Kidney epithelial cell (primary cell): ENCODE measurements at regions not wholly inside any gene's neighbourhood (a gene's known extent, or its start where the extent isn't known, plus 50 kb on each side); places are given as distances from the start of the nearest gene placed in this dataset.
"Not testable (repeated sequence)": the region's sequence is repeated elsewhere in the genome, so short reads cannot be mapped to it uniquely, and the experiment has no call there.

ENCODE experiments used
- DNase-seq: peaks from one replicate; pipeline ENCODE4 v3.0.0-alpha.2; 2010; ENCODE audit warnings: low read depth
- H3K27me3 ChIP-seq: 2 replicates; pipeline ENCODE4 v1.6.0; 2011; ENCODE audit warnings: low read length; ENCODE audit not compliant: control insufficient read depth, insufficient read depth
- H3K36me3 ChIP-seq: 2 replicates; pipeline ENCODE4 v1.5.1; 2011; ENCODE audit warnings: low read length; ENCODE audit not compliant: control insufficient read depth, insufficient read depth
- H3K4me3 ChIP-seq: 2 replicates; pipeline ENCODE4 v1.5.1; 2011; ENCODE audit warnings: low read depth, mild to moderate bottlenecking, control low read depth, low read length
- TF ChIP-seq, protein P1 (sequence below): IDR thresholded peaks from 2 replicates; pipeline ENCODE4 v1.5.1; 2011; ENCODE audit warnings: mild to moderate bottlenecking, moderate library complexity, low read length, control low read depth, inconsistent platforms; ENCODE audit not compliant: insufficient read depth, poor library complexity, severe bottlenecking

DNA sequence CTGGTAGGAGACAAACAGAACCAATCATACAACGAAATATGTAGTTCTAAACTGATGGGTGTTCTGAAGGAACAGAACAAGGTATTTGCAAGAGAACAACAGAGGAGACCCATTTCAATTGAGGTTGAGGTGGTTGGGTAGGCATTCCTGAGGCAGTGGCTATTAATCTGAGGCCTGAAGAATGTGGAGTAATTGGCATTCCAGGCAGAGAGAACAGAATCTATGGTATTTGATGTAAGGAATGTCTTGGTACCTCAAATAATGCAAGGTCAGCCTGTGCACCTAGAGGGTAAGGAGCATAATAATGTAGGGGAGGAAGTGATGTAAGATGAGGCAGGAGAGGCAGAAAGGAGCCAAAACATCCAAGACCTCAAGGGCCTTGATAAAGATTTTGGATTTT, 109.5 kb upstream of the TEX13C start:
- no peak overlapping the region for H3K4me3 ChIP-seq
- no peaks in the 10 kb centered on the region for H3K27me3 ChIP-seq
- TF ChIP-seq, protein P1, sequence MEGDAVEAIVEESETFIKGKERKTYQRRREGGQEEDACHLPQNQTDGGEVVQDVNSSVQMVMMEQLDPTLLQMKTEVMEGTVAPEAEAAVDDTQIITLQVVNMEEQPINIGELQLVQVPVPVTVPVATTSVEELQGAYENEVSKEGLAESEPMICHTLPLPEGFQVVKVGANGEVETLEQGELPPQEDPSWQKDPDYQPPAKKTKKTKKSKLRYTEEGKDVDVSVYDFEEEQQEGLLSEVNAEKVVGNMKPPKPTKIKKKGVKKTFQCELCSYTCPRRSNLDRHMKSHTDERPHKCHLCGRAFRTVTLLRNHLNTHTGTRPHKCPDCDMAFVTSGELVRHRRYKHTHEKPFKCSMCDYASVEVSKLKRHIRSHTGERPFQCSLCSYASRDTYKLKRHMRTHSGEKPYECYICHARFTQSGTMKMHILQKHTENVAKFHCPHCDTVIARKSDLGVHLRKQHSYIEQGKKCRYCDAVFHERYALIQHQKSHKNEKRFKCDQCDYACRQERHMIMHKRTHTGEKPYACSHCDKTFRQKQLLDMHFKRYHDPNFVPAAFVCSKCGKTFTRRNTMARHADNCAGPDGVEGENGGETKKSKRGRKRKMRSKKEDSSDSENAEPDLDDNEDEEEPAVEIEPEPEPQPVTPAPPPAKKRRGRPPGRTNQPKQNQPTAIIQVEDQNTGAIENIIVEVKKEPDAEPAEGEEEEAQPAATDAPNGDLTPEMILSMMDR: no peak
- DNase-seq: no peak
- no peaks in the 10 kb centered on the region for H3K36me3 ChIP-seq

DNA sequence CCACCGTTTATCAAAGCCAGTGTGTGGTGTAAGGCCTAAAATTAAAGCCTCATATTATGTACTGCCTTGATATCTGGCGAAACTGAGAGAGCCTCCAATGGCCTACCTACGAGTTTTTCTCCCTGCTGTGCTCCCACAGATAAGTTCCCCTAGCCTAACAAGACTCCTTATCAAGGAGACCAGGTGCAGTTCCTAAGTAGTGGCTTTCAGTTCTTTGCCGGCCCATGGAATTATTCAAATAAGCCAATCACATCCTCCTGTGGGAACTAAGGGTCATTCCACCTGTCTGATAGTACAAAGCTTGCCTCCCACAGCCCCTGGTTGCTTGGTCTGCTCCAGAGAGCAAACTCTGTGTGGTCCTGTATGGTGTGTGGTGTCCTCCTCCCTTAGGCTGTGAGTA, 99.8 kb upstream of the TEX13C start:
- TF ChIP-seq, protein P1: no peak
- no peak for DNase-seq
- H3K27me3 ChIP-seq: no peaks in the 10 kb centered on the region
- no peaks in the 10 kb centered on the region for H3K36me3 ChIP-seq
- H3K4me3 ChIP-seq: no peak overlapping the region

DNA sequence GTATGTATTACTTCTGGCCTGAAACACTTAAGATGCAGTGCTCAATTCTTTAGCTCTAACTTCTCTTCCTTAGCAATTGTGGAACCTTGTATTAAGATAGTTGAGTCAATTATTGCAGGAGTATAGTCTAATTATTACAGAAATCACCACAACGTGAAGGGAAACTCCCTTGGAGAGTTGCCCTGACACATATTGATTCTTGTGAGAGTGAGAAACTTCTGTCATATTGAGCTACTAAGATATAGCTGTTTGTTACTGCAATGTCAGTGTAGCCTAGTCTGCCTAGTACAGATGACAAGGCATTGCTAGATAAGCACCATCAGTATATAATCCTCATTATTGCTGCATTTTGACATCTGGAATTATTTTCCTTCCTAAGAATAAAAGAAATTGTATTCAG, 82.7 kb upstream of the TEX13C start:
- Histone ChIP-seq H3K36me3 (no peaks in the 10 kb centered on the region), H3K4me3 (no peak overlapping the region), H3K27me3 (no peaks in the 10 kb centered on the region)
- TF ChIP-seq, protein P1: no peak
- no peak for DNase-seq

DNA sequence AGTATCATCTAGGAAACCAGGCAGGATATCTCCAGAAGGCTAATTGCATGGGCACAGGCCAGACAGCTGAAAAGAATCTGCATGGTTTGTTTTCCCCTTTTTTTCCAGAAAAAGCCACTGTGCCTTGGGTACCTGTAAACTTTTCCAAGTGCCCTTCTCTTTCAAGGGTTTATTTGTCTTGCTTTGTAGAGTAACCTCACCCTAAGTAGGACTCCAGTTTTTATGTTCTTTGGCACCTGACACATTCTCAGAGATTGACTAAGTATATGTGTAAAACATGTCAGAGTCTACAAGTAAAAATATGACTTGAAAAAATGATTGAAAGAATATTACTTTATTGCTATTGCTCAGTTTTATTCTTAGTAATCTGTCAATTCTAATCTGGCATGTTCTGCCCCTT, 70.7 kb upstream of the TEX13C start:
- Histone ChIP-seq H3K27me3 (no peaks in the 10 kb centered on the region), H3K36me3 (no peaks in the 10 kb centered on the region), H3K4me3 (no peak overlapping the region)
- TF ChIP-seq, protein P1: no peak
- DNase-seq: no peak

DNA sequence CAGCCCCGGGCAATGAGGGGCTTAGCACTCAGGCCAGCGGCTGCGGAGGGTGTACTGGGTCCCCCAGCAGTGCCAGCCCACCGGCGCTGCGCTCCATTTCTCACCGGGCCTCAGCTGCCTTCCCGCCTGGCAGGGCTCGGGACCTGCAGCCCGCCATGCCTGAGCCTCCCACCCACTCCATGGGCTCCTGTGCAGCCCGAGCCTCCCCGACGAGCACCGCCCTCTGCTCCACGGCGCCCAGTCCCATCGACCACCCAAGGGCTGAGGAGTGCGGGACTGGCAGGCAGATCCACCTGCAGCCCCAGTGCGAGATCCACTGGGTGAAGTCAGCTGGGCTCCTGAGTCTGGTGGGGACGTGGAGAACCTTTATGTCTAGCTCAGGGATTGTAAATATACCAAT, 63.9 kb upstream of the TEX13C start:
- not testable (repeated sequence) for H3K36me3 ChIP-seq, H3K4me3 ChIP-seq, DNase-seq, H3K27me3 ChIP-seq

DNA sequence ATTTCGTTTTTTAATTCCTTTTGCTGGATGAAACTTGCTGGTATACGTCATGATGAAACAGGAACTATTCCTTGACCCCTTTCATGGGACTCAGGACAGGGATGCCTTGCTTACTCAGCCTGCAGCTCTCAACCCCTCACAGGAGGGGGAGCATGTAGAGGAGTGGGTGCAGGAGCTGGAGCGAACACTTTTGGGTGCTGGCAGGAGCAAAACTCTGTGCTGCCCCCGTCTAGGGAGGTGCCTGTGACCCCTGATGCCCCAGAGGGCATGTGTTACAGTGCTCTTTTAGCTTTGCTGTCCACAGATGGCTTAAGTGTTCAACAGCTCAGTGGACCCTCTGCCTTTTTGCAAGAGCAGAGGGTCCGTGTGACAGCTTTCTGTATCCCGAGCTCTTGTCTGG, 56.8 kb upstream of the TEX13C start:
- Histone ChIP-seq H3K27me3 (no peaks in the 10 kb centered on the region), H3K4me3 (no peak overlapping the region), H3K36me3 (no peaks in the 10 kb centered on the region)
- TF ChIP-seq, protein P1: no peak
- no peak for DNase-seq

DNA sequence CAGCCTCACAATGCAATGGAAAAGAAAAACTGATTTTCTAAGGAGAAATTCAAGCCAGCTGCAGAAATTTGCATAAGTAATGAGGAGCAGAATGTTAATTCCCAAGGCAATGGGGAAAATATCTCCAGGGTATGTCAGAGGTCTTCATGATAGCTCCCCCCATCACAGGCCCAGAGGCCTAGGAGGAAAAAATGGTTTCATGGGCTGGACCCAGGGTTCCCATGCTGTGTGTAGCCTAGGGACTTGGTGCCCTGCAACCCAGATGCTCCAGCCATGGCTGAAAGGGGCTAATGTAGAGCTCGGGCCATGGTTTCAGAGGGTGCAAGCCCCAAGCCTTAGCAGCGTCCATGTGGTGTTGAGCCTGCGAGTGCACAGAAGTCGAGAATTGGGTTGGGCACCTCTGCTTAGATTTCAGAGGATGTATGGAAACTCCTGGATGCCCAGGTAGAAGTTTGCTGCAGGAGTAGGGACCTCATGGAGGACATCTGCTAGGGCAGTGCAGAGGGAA, 53.5 kb upstream of the TEX13C start:
- TF ChIP-seq, protein P1: no peak
- H3K36me3 ChIP-seq: no peaks in the 10 kb centered on the region
- H3K27me3 ChIP-seq: no peaks in the 10 kb centered on the region
- H3K4me3 ChIP-seq: no peak overlapping the region
- DNase-seq: no peak
